OCI-LY7 (cell line): ENCODE measurements at regions not wholly inside any gene's neighbourhood (a gene's known extent, or its start where the extent isn't known, plus 50 kb on each side); places are given as distances from the start of the nearest gene placed in this dataset.

Experiments used
- CTCF ChIP-seq: fragments of 200-600 bp; sonication (generic); conservative IDR thresholded peaks from 2 replicates; pipeline ENCODE4 v1.5.1; 2014; ENCODE audit warnings: mild to moderate bottlenecking, antibody characterized with exemption, low read length, moderate library complexity, mixed read lengths
- EZH2phosphoT487 ChIP-seq: fragments of 200-600 bp; sonication (generic); IDR thresholded peaks from 2 replicates; pipeline ENCODE4 v1.6.1; 2018; ENCODE audit warnings: low read depth, borderline replicate concordance, mild to moderate bottlenecking, mixed run types, antibody characterized with exemption, low read length, moderate library complexity, mixed read lengths

GRCh38 chr2:81942876-81943275, 1638.3 kb upstream of the LRRTM1 start:
- TF ChIP-seq CTCF (no peak), EZH2phosphoT487 (no peak)
